HFFc6 (cell line): ENCODE measurements at regions not wholly inside any gene's neighbourhood (a gene's known extent, or its start where the extent isn't known, plus 50 kb on each side); places are given as distances from the start of the nearest gene placed in this dataset.
A peak's percentile ranks its signal among the peaks of the same experiment; 100 is the strongest.

Source experiments
- DNase-seq: peaks from one replicate; pipeline ENCODE4 v3.0.0-alpha.2; 2018
- H3K27ac Mint-ChIP-seq: 2 replicates; pipeline ENCODE4 v1.8.0; 2020; ENCODE audit warnings: mild to moderate bottlenecking, mixed read lengths
- H3K27me3 Mint-ChIP-seq: 2 replicates; pipeline ENCODE4 v1.8.0; 2021; ENCODE audit warnings: mild to moderate bottlenecking, moderate library complexity, mixed read lengths; ENCODE audit not compliant: insufficient read depth
- H3K36me3 Mint-ChIP-seq: 2 replicates; pipeline ENCODE4 v1.8.0; 2021; ENCODE audit warnings: low read depth, mixed read lengths
- H3K4me1 Mint-ChIP-seq: 2 replicates; pipeline ENCODE4 v1.8.0; 2020; ENCODE audit warnings: low read depth, mixed read lengths
- H3K4me3 Mint-ChIP-seq: 2 replicates; pipeline ENCODE4 v1.8.0; 2020; ENCODE audit warnings: mild to moderate bottlenecking, moderate library complexity, mixed read lengths
- H3K9me3 Mint-ChIP-seq: 2 replicates; pipeline ENCODE4 v1.8.0; 2020; ENCODE audit warnings: mild to moderate bottlenecking, mixed read lengths
- TF ChIP-seq, protein P1 (sequence below): fragments of 200-600 bp; sonication (generic); IDR thresholded peaks from 2 replicates; pipeline ENCODE4 v1.5.0; 2021; ENCODE audit warnings: antibody characterized with exemption, mild to moderate bottlenecking

GRCh38 chr5:96597438-96598020 is 64.6 kb upstream of the CAST start:
- Mint-ChIP-seq H3K27me3 (no peaks in the 10 kb centered on the region; the same call in none of the 2 replicates), H3K36me3 (no peaks in the 10 kb centered on the region), H3K4me3 (no peak overlapping the region), H3K4me1 (peaks cover 23% of the 10 kb centered on the region), H3K27ac (no peak overlapping the region), H3K9me3 (no peaks in the 10 kb centered on the region)
- peak; percentile 12 for DNase-seq
- TF ChIP-seq, protein P1, sequence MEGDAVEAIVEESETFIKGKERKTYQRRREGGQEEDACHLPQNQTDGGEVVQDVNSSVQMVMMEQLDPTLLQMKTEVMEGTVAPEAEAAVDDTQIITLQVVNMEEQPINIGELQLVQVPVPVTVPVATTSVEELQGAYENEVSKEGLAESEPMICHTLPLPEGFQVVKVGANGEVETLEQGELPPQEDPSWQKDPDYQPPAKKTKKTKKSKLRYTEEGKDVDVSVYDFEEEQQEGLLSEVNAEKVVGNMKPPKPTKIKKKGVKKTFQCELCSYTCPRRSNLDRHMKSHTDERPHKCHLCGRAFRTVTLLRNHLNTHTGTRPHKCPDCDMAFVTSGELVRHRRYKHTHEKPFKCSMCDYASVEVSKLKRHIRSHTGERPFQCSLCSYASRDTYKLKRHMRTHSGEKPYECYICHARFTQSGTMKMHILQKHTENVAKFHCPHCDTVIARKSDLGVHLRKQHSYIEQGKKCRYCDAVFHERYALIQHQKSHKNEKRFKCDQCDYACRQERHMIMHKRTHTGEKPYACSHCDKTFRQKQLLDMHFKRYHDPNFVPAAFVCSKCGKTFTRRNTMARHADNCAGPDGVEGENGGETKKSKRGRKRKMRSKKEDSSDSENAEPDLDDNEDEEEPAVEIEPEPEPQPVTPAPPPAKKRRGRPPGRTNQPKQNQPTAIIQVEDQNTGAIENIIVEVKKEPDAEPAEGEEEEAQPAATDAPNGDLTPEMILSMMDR = no peak

GRCh38 chr5:96601200-96601599 is 61.0 kb upstream of the CAST start:
- peaks cover 32% of the 10 kb centered on the region for H3K4me1 Mint-ChIP-seq
- H3K9me3 Mint-ChIP-seq = no peaks in the 10 kb centered on the region
- TF ChIP-seq, protein P1 = no peak
- H3K4me3 Mint-ChIP-seq = no peak overlapping the region
- no peaks in the 10 kb centered on the region for H3K36me3 Mint-ChIP-seq
- no peak overlapping the region for H3K27ac Mint-ChIP-seq
- DNase-seq = no peak
- no peaks in the 10 kb centered on the region; the same call in none of the 2 replicates for H3K27me3 Mint-ChIP-seq

- no peak overlapping the region for H3K27ac Mint-ChIP-seq
- H3K4me1 Mint-ChIP-seq = peaks cover 32% of the 10 kb centered on the region
- H3K4me3 Mint-ChIP-seq = no peak overlapping the region
- TF ChIP-seq, protein P1 = peak; percentile 93
- H3K9me3 Mint-ChIP-seq = no peaks in the 10 kb centered on the region
- peak; percentile 73 for DNase-seq
- no peaks in the 10 kb centered on the region for H3K36me3 Mint-ChIP-seq
- no peaks in the 10 kb centered on the region; the same call in none of the 2 replicates for H3K27me3 Mint-ChIP-seq
These were observed 60.4 kb upstream of the CAST start for GRCh38 chr5:96601715-96602244.

DNA sequence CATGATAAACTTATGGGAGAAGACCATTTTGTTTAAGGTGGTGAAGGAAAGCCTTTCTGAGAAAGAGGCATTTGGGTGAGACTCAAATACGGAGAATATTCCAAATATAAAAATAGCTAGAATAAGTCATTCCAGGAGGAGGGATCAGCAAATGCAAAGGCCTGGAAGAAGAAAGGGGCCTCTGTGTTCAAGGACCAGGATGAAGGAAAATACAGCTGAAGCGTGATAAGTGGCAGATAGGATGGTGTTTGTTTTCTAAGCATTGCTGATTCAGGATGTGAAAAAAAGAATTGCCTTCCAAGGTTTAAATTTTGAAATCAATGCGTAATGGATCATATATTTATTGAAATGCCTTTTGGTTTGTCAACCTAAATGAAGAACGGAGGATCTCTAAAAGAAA is 59.4 kb upstream of the CAST start:
- Mint-ChIP-seq H3K9me3 (no peaks in the 10 kb centered on the region), H3K27ac (no peak overlapping the region), H3K4me3 (no peak overlapping the region), H3K4me1 (peaks cover 24% of the 10 kb centered on the region), H3K36me3 (no peaks in the 10 kb centered on the region), H3K27me3 (no peaks in the 10 kb centered on the region; the same call in none of the 2 replicates)
- TF ChIP-seq, protein P1 = no peak
- DNase-seq = no peak

DNA sequence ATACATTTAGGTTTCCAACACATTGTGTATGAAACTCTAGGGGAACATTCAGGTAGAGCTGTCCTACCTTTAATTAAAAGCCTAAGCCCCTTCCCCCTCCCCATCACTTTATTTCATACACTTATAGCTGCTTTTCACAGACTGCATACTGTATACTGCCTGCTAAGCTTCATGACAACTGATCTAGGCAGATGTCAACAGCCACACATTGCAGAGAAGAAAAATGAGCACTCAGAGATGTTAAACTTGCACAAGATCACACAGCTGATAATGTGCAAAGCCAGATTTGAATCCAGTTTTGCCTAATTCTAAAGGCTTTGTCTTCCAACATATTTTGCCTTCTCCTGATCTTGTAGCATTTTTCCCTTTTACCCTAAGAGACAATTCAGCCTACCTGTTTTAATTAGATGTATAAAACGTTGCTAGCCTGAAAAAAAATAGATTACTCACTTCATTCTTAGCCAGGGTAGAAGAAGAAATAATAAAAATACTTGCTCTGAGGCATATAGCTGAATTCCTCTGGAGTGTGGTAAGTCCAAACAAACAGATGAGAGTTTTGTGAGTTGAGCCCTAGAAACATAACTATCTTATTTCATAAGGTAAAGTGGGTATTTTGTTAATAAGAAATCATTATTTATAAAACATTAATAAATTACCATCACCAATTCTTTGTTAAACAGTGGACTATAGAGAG is 56.9 kb upstream of the CAST start:
- TF ChIP-seq, protein P1 = no peak
- DNase-seq = no peak
- Mint-ChIP-seq H3K9me3 (no peaks in the 10 kb centered on the region), H3K27me3 (no peaks in the 10 kb centered on the region; the same call in none of the 2 replicates), H3K27ac (no peak overlapping the region), H3K36me3 (no peaks in the 10 kb centered on the region; the same call in 1 of the 2 replicates), H3K4me1 (peaks cover 22% of the 10 kb centered on the region), H3K4me3 (no peak overlapping the region)
